HEK293 (cell line): ENCODE measurements at regions not wholly inside any gene's neighbourhood (a gene's known extent, or its start where the extent isn't known, plus 50 kb on each side); places are given as distances from the start of the nearest gene placed in this dataset.

Experiments used
- CTCF ChIA-PET: fragments of 350-600 bp; formaldehyde crosslinking; extraction: SDS; loops from one replicate; lab custom pipeline; 2021; ENCODE audit warnings: antibody characterized with exemption; lab: Yijun Ruan, JAX
- POLR2A ChIA-PET: fragments of 300-600 bp; formaldehyde crosslinking; extraction: SDS; loops from one replicate; lab custom pipeline; 2020; ENCODE audit warnings: antibody characterized with exemption, inconsistent platforms; lab: Yijun Ruan, JAX
- H3K27ac ChIP-seq: fragments of 200-500 bp; sonication (Bioruptor generic); 2 replicates; pipeline ENCODE4 v1.5.1; 2014; ENCODE audit warnings: low read depth, low read length, control low read depth, inconsistent platforms; ENCODE audit errors: extremely low read depth
- H3K36me3 ChIP-seq, 2 experiments: fragments of 200-500 bp in 1 of 2; sonication (Bioruptor generic) in 1 of 2; 1 replicate in 1 of 2; 2 replicates in 1 of 2; pipeline ENCODE4 v1.5.1; 2014 to 2017; ENCODE audit warnings: inconsistent platforms in 2 of 2, low read length in 2 of 2; ENCODE audit not compliant: control insufficient read depth in 2 of 2, insufficient read depth in 1 of 2
- H3K4me1 ChIP-seq: fragments of 200-500 bp; sonication (Bioruptor generic); 2 replicates; pipeline ENCODE4 v1.5.1; 2014; ENCODE audit warnings: mild to moderate bottlenecking, low read length, inconsistent platforms; ENCODE audit not compliant: control insufficient read depth, insufficient read depth
- H3K4me3 ChIP-seq: 2 replicates; pipeline ENCODE4 v1.5.1; 2011; ENCODE audit warnings: low read depth, mild to moderate bottlenecking, control low read depth, low read length, moderate library complexity
- H3K9me3 ChIP-seq: fragments of 200-500 bp; sonication (Bioruptor generic); 2 replicates; pipeline ENCODE4 v1.5.1; 2014; ENCODE audit warnings: low read depth, low read length, inconsistent platforms; ENCODE audit not compliant: control insufficient read depth, insufficient read depth
- FEZF1 ChIP-seq: fragments of 450-650 bp; formaldehyde crosslinking; IDR thresholded peaks from 2 replicates; pipeline ENCODE4 v1.5.1; 2016; ENCODE audit warnings: missing biosample characterization, missing genetic modification characterization
- GLIS1 ChIP-seq: fragments of 450-650 bp; formaldehyde crosslinking; IDR thresholded peaks from 2 replicates; pipeline ENCODE4 v1.5.1; 2016; ENCODE audit warnings: missing biosample characterization, missing genetic modification characterization
- GLIS2 ChIP-seq: fragments of 450-650 bp; formaldehyde crosslinking; IDR thresholded peaks from 2 replicates; pipeline ENCODE4 v1.5.1; 2016; ENCODE audit warnings: missing biosample characterization, missing genetic modification characterization
- MYNN ChIP-seq: fragments of 450-650 bp; formaldehyde crosslinking; IDR thresholded peaks from 2 replicates; pipeline ENCODE4 v1.5.1; 2016; ENCODE audit warnings: missing biosample characterization, missing genetic modification characterization, borderline replicate concordance
- SALL2 ChIP-seq: fragments of 450-650 bp; formaldehyde crosslinking; IDR thresholded peaks from 2 replicates; pipeline ENCODE4 v1.5.0; 2017; ENCODE audit warnings: missing biosample characterization, mild to moderate bottlenecking, missing genetic modification characterization, borderline replicate concordance
- ZBTB17 ChIP-seq: fragments of 450-650 bp; formaldehyde crosslinking; IDR thresholded peaks from 2 replicates; pipeline ENCODE4 v1.5.1; 2016; ENCODE audit warnings: missing biosample characterization, missing genetic modification characterization
- ZBTB26 ChIP-seq: fragments of 450-650 bp; formaldehyde crosslinking; optimal IDR thresholded peaks from 2 replicates; pipeline ENCODE3; 2016; ENCODE audit warnings: missing biosample characterization, mild to moderate bottlenecking, missing genetic modification characterization
- ZBTB48 ChIP-seq: fragments of 450-650 bp; formaldehyde crosslinking; IDR thresholded peaks from 2 replicates; pipeline ENCODE4 v1.5.1; 2016; ENCODE audit warnings: missing biosample characterization, missing genetic modification characterization
- ZFP69B ChIP-seq: fragments of 450-650 bp; formaldehyde crosslinking; IDR thresholded peaks from 2 replicates; pipeline ENCODE4 v1.5.1; 2016; ENCODE audit warnings: missing biosample characterization, missing genetic modification characterization
- ZIC2 ChIP-seq: fragments of 450-650 bp; formaldehyde crosslinking; IDR thresholded peaks from 2 replicates; pipeline ENCODE4 v1.5.1; 2016; ENCODE audit warnings: missing biosample characterization, missing genetic modification characterization
- ZNF155 ChIP-seq: fragments of 450-650 bp; formaldehyde crosslinking; IDR thresholded peaks from 2 replicates; pipeline ENCODE4 v1.5.1; 2016; ENCODE audit warnings: missing biosample characterization, missing genetic modification characterization
- ZNF157 ChIP-seq: fragments of 450-650 bp; formaldehyde crosslinking; IDR thresholded peaks from 2 replicates; pipeline ENCODE4 v1.5.1; 2016; ENCODE audit warnings: missing biosample characterization, missing genetic modification characterization
- ZNF16 ChIP-seq: fragments of 450-650 bp; formaldehyde crosslinking; IDR thresholded peaks from 2 replicates; pipeline ENCODE4 v1.5.1; 2016; ENCODE audit warnings: low read depth, missing biosample characterization, missing genetic modification characterization
- ZNF174 ChIP-seq: fragments of 450-650 bp; formaldehyde crosslinking; IDR thresholded peaks from 2 replicates; pipeline ENCODE4 v1.5.0; 2017; ENCODE audit warnings: missing biosample characterization, mild to moderate bottlenecking, missing genetic modification characterization
- ZNF248 ChIP-seq: fragments of 450-650 bp; formaldehyde crosslinking; IDR thresholded peaks from 2 replicates; pipeline ENCODE4 v1.5.1; 2017; ENCODE audit warnings: missing biosample characterization, missing genetic modification characterization
- ZNF311 ChIP-seq: fragments of 450-650 bp; formaldehyde crosslinking; IDR thresholded peaks from 2 replicates; pipeline ENCODE4 v1.5.1; 2017; ENCODE audit warnings: missing biosample characterization, missing genetic modification characterization, borderline replicate concordance
- ZNF335 ChIP-seq: fragments of 450-650 bp; formaldehyde crosslinking; conservative IDR thresholded peaks from 2 replicates; pipeline ENCODE4 v1.5.1; 2016; ENCODE audit warnings: missing biosample characterization, missing genetic modification characterization
- ZNF426 ChIP-seq: fragments of 450-650 bp; formaldehyde crosslinking; IDR thresholded peaks from 2 replicates; pipeline ENCODE4 v1.5.1; 2017; ENCODE audit warnings: missing biosample characterization, missing genetic modification characterization, mild to moderate bottlenecking, inconsistent platforms, moderate library complexity
- ZNF560 ChIP-seq: fragments of 450-650 bp; formaldehyde crosslinking; IDR thresholded peaks from 2 replicates; pipeline ENCODE4 v1.5.1; 2017; ENCODE audit warnings: missing biosample characterization, missing genetic modification characterization, borderline replicate concordance
- ZNF571 ChIP-seq: fragments of 450-650 bp; formaldehyde crosslinking; IDR thresholded peaks from 2 replicates; pipeline ENCODE4 v1.5.0; 2017; ENCODE audit warnings: missing biosample characterization, missing genetic modification characterization
- ZNF654 ChIP-seq: fragments of 450-650 bp; formaldehyde crosslinking; IDR thresholded peaks from 2 replicates; pipeline ENCODE4 v1.5.1; 2016; ENCODE audit warnings: low read depth, missing biosample characterization, missing genetic modification characterization
- ZNF792 ChIP-seq: fragments of 450-650 bp; formaldehyde crosslinking; IDR thresholded peaks from 2 replicates; pipeline ENCODE4 v1.5.1; 2016; ENCODE audit warnings: missing biosample characterization, missing genetic modification characterization
- TF ChIP-seq, protein P1 (sequence below): fragments of 450-650 bp; formaldehyde crosslinking; IDR thresholded peaks from 2 replicates; pipeline ENCODE4 v1.5.1; 2017; ENCODE audit warnings: missing biosample characterization, missing genetic modification characterization
- TF ChIP-seq, protein P2 (sequence below): sonication (generic); formaldehyde crosslinking; IDR thresholded peaks from 2 replicates; pipeline ENCODE4 v1.8.1; 2022; ENCODE audit warnings: mild to moderate bottlenecking, moderate library complexity, missing genetic modification reagents
- TF ChIP-seq, protein P3 (sequence below): fragments of 450-650 bp; formaldehyde crosslinking; IDR thresholded peaks from 2 replicates; pipeline ENCODE4 v1.5.1; 2016; ENCODE audit warnings: missing biosample characterization, missing genetic modification characterization

DNA sequence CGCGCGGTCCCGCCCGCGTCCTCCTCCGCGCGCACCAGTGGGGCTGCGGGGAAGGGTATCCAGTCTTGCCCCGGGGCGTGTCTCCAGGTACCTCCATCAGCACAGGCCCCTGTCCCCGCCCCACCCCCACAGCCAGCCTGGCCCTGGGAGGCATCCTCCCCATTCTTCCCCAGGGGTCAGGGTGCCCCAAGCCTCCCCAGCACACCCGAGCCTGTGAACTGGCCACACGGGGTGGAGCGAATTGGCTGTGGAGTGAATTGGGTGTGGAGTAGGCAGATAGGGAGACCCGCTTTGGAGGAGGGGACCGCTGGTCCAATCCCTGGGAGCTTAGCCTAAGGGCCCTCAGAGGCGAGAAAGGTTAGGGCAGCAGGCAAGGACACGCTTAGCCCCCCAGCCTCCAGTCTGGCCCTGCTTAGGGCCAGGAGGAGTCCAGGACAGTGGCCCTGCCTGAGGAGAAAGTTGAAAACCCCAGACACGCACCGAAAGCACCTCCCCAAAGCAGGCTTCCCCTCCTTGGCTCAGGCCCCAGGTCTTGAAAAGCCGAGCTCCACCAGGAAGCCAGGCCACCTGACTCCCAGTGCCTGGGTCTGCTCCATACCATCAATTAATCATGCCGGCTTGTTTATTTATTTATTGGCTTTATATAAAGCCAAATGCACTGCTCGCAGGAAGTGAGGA, 107.7 kb upstream of the SLC6A11 start (continued):
- TF ChIP-seq ZNF248 (tag by site-specific recombination) (no peak), MYNN (tag by site-specific recombination) (no peak), ZNF335 (tag by site-specific recombination) (peak; percentile 55), SALL2 (tag by site-specific recombination) (no peak), ZNF426 (no peak), ZNF792 (tag by site-specific recombination) (no peak), ZIC2 (no peak), ZNF157 (tag by site-specific recombination) (no peak), GLIS1 (peak; percentile 51; the same call in 1 of the 2 replicates), ZBTB26 (tag by site-specific recombination) (peak; percentile 40), GLIS2 (peak; percentile 43; the same call in 1 of the 2 replicates), ZNF571 (tag by site-specific recombination) (no peak), FEZF1 (tag by site-specific recombination) (no peak), ZNF560 (tag by site-specific recombination) (no peak), ZBTB48 (tag by site-specific recombination) (peak; percentile 40; the same call in 1 of the 2 replicates), ZNF311 (tag by site-specific recombination) (no peak), ZNF155 (tag by site-specific recombination) (no peak), ZBTB17 (tag by site-specific recombination) (no peak), ZFP69B (tag by site-specific recombination) (no peak), ZNF174 (tag by site-specific recombination) (no peak)
- TF ChIP-seq, protein P1, sequence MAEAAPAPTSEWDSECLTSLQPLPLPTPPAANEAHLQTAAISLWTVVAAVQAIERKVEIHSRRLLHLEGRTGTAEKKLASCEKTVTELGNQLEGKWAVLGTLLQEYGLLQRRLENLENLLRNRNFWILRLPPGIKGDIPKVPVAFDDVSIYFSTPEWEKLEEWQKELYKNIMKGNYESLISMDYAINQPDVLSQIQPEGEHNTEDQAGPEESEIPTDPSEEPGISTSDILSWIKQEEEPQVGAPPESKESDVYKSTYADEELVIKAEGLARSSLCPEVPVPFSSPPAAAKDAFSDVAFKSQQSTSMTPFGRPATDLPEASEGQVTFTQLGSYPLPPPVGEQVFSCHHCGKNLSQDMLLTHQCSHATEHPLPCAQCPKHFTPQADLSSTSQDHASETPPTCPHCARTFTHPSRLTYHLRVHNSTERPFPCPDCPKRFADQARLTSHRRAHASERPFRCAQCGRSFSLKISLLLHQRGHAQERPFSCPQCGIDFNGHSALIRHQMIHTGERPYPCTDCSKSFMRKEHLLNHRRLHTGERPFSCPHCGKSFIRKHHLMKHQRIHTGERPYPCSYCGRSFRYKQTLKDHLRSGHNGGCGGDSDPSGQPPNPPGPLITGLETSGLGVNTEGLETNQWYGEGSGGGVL: peak; percentile 28
- TF ChIP-seq, protein P2, sequence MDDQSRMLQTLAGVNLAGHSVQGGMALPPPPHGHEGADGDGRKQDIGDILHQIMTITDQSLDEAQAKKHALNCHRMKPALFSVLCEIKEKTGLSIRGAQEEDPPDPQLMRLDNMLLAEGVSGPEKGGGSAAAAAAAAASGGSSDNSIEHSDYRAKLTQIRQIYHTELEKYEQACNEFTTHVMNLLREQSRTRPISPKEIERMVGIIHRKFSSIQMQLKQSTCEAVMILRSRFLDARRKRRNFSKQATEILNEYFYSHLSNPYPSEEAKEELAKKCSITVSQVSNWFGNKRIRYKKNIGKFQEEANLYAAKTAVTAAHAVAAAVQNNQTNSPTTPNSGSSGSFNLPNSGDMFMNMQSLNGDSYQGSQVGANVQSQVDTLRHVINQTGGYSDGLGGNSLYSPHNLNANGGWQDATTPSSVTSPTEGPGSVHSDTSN: no peak

GRCh38 chr3:10709110-10709781, 106.8 kb upstream of the SLC6A11 start:
- H3K27ac ChIP-seq: no peak overlapping the region
- H3K4me1 ChIP-seq: peaks cover 3% of the 10 kb centered on the region; the same call in 1 of the 2 replicates
- H3K36me3 ChIP-seq: no peaks in the 10 kb centered on the region
- H3K9me3 ChIP-seq: no peaks in the 10 kb centered on the region
- H3K4me3 ChIP-seq: no peak overlapping the region
- TF ChIP-seq ZNF16 (peak; percentile 55; the same call in 1 of the 2 replicates), ZNF654 (0 out of 2 replicates have a peak, but pooled peaks have one; percentile 7)
- TF ChIP-seq, protein P3, sequence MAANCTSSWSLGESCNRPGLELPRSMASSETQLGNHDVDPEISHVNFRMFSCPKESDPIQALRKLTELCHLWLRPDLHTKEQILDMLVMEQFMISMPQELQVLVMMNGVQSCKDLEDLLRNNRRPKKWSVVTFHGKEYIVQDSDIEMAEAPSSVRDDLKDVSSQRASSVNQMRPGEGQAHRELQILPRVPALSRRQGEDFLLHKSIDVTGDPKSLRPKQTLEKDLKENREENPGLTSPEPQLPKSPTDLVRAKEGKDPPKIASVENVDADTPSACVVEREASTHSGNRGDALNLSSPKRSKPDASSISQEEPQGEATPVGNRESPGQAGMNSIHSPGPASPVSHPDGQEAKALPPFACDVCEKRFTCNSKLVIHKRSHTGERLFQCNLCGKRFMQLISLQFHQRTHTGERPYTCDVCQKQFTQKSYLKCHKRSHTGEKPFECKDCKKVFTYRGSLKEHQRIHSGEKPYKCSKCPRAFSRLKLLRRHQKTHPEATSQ: no peak
- TF ChIP-seq, all 188 proteins: peak for 2
- POLR2A ChIA-PET: no interaction called here
- CTCF ChIA-PET: interaction anchor here (0.6 to 1.9 kb wide), 3 partner anchors 29 to 464 kb away, joined by 3 to 5 read pairs (median 4); no protein-coding TSS in a partner anchor
